C4-2B (cell line): ENCODE measurements at regions not wholly inside any gene's neighbourhood (a gene's known extent, or its start where the extent isn't known, plus 50 kb on each side); places are given as distances from the start of the nearest gene placed in this dataset.

Source experiments
- H3K27ac ChIP-seq: fragments of 450-650 bp; 2 replicates; pipeline ENCODE4 v1.5.1; 2017
- CTCF ChIP-seq: fragments of 450-650 bp; conservative IDR thresholded peaks from 2 replicates; pipeline ENCODE4 v1.5.1; 2017; ENCODE audit warnings: mild to moderate bottlenecking
- ZFX ChIP-seq: fragments of 450-650 bp; IDR thresholded peaks from 2 replicates; pipeline ENCODE4 v1.6.1; 2017

GRCh38 chr1:29749024-29749945 is 513.0 kb downstream of the PTPRU start:
- TF ChIP-seq ZFX: no peak
- no peak for TF ChIP-seq CTCF
- H3K27ac ChIP-seq: no peak overlapping the region

- TF ChIP-seq ZFX (no peak), CTCF (no peak)
- H3K27ac ChIP-seq: no peak overlapping the region
Measured at GRCh38 chr1:29747196-29747595, 510.9 kb downstream of the PTPRU start.

GRCh38 chr1:29746076-29746665 is 509.8 kb downstream of the PTPRU start:
- no peak overlapping the region for H3K27ac ChIP-seq
- TF ChIP-seq ZFX (no peak), CTCF (no peak)

GRCh38 chr1:29744684-29745490 is 508.6 kb downstream of the PTPRU start:
- TF ChIP-seq ZFX (no peak), CTCF (no peak)
- no peak overlapping the region for H3K27ac ChIP-seq

GRCh38 chr1:29743931-29744330 is 507.6 kb downstream of the PTPRU start:
- H3K27ac ChIP-seq: no peak overlapping the region
- TF ChIP-seq CTCF (no peak), ZFX (no peak)

GRCh38 chr1:29743264-29743663 is 506.9 kb downstream of the PTPRU start:
- no peak overlapping the region for H3K27ac ChIP-seq
- TF ChIP-seq CTCF (no peak), ZFX (no peak)
